Lung microvascular endothelial cell (primary cell): ENCODE measurements at regions not wholly inside any gene's neighbourhood (a gene's known extent, or its start where the extent isn't known, plus 50 kb on each side); places are given as distances from the start of the nearest gene placed in this dataset.

Experiments
- DNase-seq, 2 donors: peaks; one replicate each; pipeline versions ENCODE4 v3.0.0 to v3.0.0-alpha.2; 2010; ENCODE audit warnings: low read depth in 2 of 2

GRCh38 chr13:67726979-67727378 is 496.8 kb upstream of the PCDH9 start:
- no peak for DNase-seq

- DNase-seq: no peak
Observed at GRCh38 chr13:67725999-67726398, 495.9 kb upstream of the PCDH9 start.

GRCh38 chr13:67713571-67713970 is 483.4 kb upstream of the PCDH9 start:
- no peak for DNase-seq

- DNase-seq: no peak
Observed at GRCh38 chr13:67696775-67697174, 466.6 kb upstream of the PCDH9 start.

- no peak for DNase-seq
Observed at GRCh38 chr13:67664502-67664901, 434.4 kb upstream of the PCDH9 start.

- no peak for DNase-seq
Observed at GRCh38 chr13:67662997-67663396, 432.9 kb upstream of the PCDH9 start.

- no peak for DNase-seq
Observed at GRCh38 chr13:67652887-67653286, 422.8 kb upstream of the PCDH9 start.

GRCh38 chr13:67651908-67652465 is 421.9 kb upstream of the PCDH9 start:
- DNase-seq: no peak

- no peak for DNase-seq
Observed at GRCh38 chr13:67650471-67650870, 420.3 kb upstream of the PCDH9 start.

- no peak for DNase-seq
Observed at GRCh38 chr13:67645874-67646467, 415.8 kb upstream of the PCDH9 start.

- no peak for DNase-seq
Observed at GRCh38 chr13:67643516-67644055, 413.4 kb upstream of the PCDH9 start.

GRCh38 chr13:67642657-67643056 is 412.5 kb upstream of the PCDH9 start:
- no peak for DNase-seq

GRCh38 chr13:67635754-67636153 is 405.6 kb upstream of the PCDH9 start:
- no peak for DNase-seq

- DNase-seq: peak in 1 of 2 donors; percentile 0
Observed at GRCh38 chr13:67632590-67632989, 402.5 kb upstream of the PCDH9 start.

GRCh38 chr13:67630640-67631039 is 400.5 kb upstream of the PCDH9 start:
- DNase-seq: no peak

- DNase-seq: no peak
Observed at GRCh38 chr13:67623630-67624029, 393.5 kb upstream of the PCDH9 start.

- no peak for DNase-seq
Observed at GRCh38 chr13:67620665-67621064, 390.5 kb upstream of the PCDH9 start.

GRCh38 chr13:67619995-67620380 is 389.9 kb upstream of the PCDH9 start:
- DNase-seq: no peak

- DNase-seq: no peak
Observed at GRCh38 chr13:67619351-67619994, 389.3 kb upstream of the PCDH9 start.

- no peak for DNase-seq
Observed at GRCh38 chr13:67614579-67614978, 384.4 kb upstream of the PCDH9 start.

- DNase-seq: no peak
Observed at GRCh38 chr13:67614013-67614412, 383.9 kb upstream of the PCDH9 start.

GRCh38 chr13:67588607-67589006 is 358.5 kb upstream of the PCDH9 start:
- DNase-seq: no peak

- DNase-seq: no peak
Observed at GRCh38 chr13:67577361-67577760, 347.2 kb upstream of the PCDH9 start.
